Esophagus muscularis mucosa (tissue), 4 donors: ENCODE measurements at regions not wholly inside any gene's neighbourhood (a gene's known extent, or its start where the extent isn't known, plus 50 kb on each side); places are given as distances from the start of the nearest gene placed in this dataset.

ENCODE experiments used
- DNase-seq: peaks from one replicate; pipeline ENCODE4 v3.0.0-alpha.2; 2017; ENCODE audit errors: extremely low spot score
- H3K27ac ChIP-seq, 4 donors: fragments of 200-600 bp; sonication (generic); replicated peaks in 1 of 4; 1 replicate in 3 of 4; 2 replicates in 1 of 4; pipeline ENCODE4 v1.5.1; 2016 to 2019; ENCODE audit warnings: mild to moderate bottlenecking in 1 of 4
- H3K27me3 ChIP-seq, 4 donors: fragments of 200-600 bp; sonication (generic); one replicate each; pipeline versions ENCODE4 v1.5.1 to v1.6.0; 2016 to 2019
- H3K36me3 ChIP-seq, 4 donors: fragments of 200-600 bp; sonication (generic); one replicate each; pipeline ENCODE4 v1.5.1; 2016 to 2019
- H3K4me1 ChIP-seq, 4 donors: fragments of 200-600 bp; sonication (generic); one replicate each; pipeline ENCODE4 v1.5.1; 2016 to 2019
- H3K4me3 ChIP-seq, 4 donors: fragments of 200-600 bp; sonication (generic); 1 replicate in 2 of 4; 2 replicates in 2 of 4; pipeline ENCODE4 v1.5.1; 2016 to 2019; ENCODE audit warnings: mild to moderate bottlenecking in 4 of 4, moderate library complexity in 1 of 4
- H3K9me3 ChIP-seq, 4 donors: fragments of 200-600 bp; sonication (generic); 1 replicate in 3 of 4; 2 replicates in 1 of 4; pipeline ENCODE4 v1.5.1; 2016 to 2019
- CTCF ChIP-seq, 3 experiments: fragments of 200-600 bp in 2 of 3; fragments of 450-650 bp in 1 of 3; sonication (generic) in 2 of 3; IDR thresholded peaks; one replicate each; pipeline ENCODE4 v1.5.1; 2017 to 2019; ENCODE audit warnings: antibody characterized with exemption in 3 of 3, mild to moderate bottlenecking in 2 of 3, moderate library complexity in 1 of 3
- EP300 ChIP-seq: sonication (generic); formaldehyde crosslinking; IDR thresholded peaks from one replicate; pipeline ENCODE4 v1.6.1; 2017; ENCODE audit warnings: antibody characterized with exemption
- POLR2A ChIP-seq: fragments of 450-650 bp; IDR thresholded peaks from one replicate; pipeline ENCODE4 v1.6.1; 2017; ENCODE audit warnings: antibody characterized with exemption, moderate library complexity, mild to moderate bottlenecking, low read depth
- POLR2AphosphoS5 ChIP-seq, 2 donors: sonication (generic); formaldehyde crosslinking; IDR thresholded peaks; one replicate each; pipeline ENCODE4 v1.6.1; 2017; ENCODE audit warnings: antibody characterized with exemption in 2 of 2
- WGBS: methylation state at CpG from one replicate; pipeline ENCODE4 v1.1.5; 2018; 5-methylcytosine and 5-hydroxymethylcytosine counted together
- intact Hi-C: fragments of 100-400 bp; cut with DNase I; formaldehyde crosslinking; loops from one replicate; pipeline ENCODE4 v1.15.1; 2023

DNA sequence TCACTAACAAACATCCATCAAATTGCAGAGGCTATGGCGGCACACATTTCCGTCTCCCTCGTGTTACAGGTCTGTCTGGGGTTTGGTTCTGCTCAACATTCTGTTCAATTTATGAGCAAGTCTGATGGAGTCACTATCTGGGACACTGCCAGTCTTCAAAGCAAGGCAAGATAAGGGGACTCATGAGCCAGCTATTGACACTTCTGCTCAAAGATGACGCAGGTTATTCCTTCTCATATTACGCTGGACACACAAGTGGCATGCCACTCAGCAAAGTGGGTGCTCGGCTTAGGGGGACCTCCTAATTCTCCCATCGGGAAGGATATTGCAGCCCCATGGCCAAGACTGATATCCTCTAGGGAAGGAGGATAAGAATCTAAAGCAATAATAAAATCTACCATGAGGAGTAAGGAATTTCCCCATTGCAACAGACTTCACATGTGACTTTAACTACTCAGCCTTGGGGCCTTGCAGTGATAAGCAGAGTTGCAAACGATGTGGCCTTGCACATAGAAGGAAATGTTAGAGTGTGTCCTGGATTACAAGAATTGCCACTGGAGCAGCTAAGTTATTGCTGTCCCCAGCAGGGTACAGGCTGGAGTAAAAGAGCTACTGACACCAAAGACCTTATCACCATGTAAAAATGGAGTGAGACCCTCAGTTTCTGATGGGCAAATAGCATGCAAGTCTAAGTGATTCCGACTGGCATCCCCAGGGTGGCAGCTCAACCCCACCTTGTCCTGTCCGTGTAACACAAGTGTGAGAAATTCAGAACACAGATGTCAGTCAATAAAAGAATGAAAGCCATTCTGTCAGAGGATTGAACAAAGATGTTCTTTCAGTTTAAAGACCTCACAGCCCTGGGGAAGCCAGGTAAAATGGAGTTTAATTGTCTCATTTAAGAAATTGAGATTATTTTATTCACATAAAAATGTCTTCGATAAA lies 306.1 kb downstream of the IRS2 start:
- TF ChIP-seq POLR2A, result no peak
- TF ChIP-seq EP300, result no peak
- no peak for TF ChIP-seq POLR2AphosphoS5 (IDR thresholded peaks at IDR 0.05)
- TF ChIP-seq CTCF (IDR thresholded peaks at IDR 0.05), result no peak
- intact Hi-C loops, result no loop called here
- no peaks in the 10 kb centered on the region for H3K27me3 ChIP-seq
- H3K9me3 ChIP-seq, result no peaks in the 10 kb centered on the region
- WGBS, result 80% methylated on average over 11 of the region's 11 CpGs
- H3K4me3 ChIP-seq, result no peak overlapping the region
- no peaks in the 10 kb centered on the region for H3K4me1 ChIP-seq
- no peaks in the 10 kb centered on the region for H3K36me3 ChIP-seq
- no peak for DNase-seq
- no peak overlapping the region for H3K27ac ChIP-seq

DNA sequence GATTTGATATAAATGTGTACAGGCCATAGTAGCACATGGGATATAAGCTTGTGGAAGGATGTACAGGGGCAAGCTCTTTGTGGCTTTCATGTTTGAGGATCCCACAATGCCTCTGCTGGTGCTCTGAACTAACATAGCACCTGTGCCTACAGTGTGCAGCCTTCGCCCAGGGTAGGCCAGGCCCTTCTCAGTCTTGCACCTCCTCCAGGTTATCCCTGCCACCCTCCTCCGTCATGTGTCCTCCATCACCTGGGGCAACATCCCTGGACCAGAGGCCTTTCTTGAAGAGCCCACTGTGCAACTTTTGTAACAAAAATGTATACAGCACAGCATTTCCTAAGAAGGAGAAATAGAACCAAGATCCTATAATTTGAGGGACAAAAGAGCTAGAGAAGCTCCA lies 306.8 kb downstream of the IRS2 start:
- TF ChIP-seq CTCF (IDR thresholded peaks at IDR 0.05) (no peak), POLR2A (no peak), EP300 (no peak), POLR2AphosphoS5 (IDR thresholded peaks at IDR 0.05) (no peak)
- intact Hi-C loops, result no loop called here
- DNase-seq, result no peak
- no peaks in the 10 kb centered on the region for H3K9me3 ChIP-seq
- H3K36me3 ChIP-seq, result no peaks in the 10 kb centered on the region
- no peak overlapping the region for H3K27ac ChIP-seq
- H3K4me3 ChIP-seq, result no peak overlapping the region
- no peaks in the 10 kb centered on the region for H3K27me3 ChIP-seq
- no peaks in the 10 kb centered on the region for H3K4me1 ChIP-seq
- 100% methylated on average over 2 of the region's 2 CpGs for WGBS

GRCh38 chr13:109476001-109476400 lies 310.4 kb downstream of the IRS2 start:
- intact Hi-C loops, result no loop called here
- H3K4me3 ChIP-seq, result no peak overlapping the region
- over 99% methylated on average over 5 of the region's 5 CpGs for WGBS

DNA sequence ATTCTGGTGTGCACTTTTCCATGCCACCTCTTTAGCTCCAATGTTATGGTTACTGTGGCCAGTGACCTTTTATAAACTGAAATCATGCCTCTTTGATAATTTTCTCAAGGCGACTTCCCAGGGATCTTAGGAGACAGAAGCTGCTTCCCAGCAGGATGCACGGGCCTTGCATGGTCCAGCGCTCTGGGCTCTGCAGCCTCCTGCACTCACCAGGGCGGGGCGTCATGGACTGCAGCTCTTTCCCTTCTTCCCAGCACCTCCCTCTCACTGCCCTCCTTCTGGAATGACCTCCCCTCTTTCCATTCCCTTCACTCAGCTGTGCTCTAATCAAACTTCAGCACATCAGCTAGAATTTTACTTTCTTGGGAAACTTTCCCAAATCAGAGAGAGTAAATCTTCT lies 318.3 kb downstream of the IRS2 start:
- H3K4me1 ChIP-seq, result peaks cover 0 to 7% (median under 1%) of the 10 kb centered on the region in 4 donors
- TF ChIP-seq EP300, result no peak
- no peak for TF ChIP-seq POLR2AphosphoS5 (IDR thresholded peaks at IDR 0.05)
- H3K27me3 ChIP-seq, result no peaks in the 10 kb centered on the region
- no peak overlapping the region for H3K4me3 ChIP-seq
- H3K9me3 ChIP-seq, result peaks cover 0 to 2% (median 0%) of the 10 kb centered on the region in 4 donors
- 47% methylated on average over 5 of the region's 5 CpGs for WGBS
- H3K27ac ChIP-seq, result no peak overlapping the region
- intact Hi-C loops, result no loop called here
- DNase-seq, result no peak
- H3K36me3 ChIP-seq, result no peaks in the 10 kb centered on the region

More at GRCh38 chr13:109476001-109476400, 310.4 kb downstream of the IRS2 start:
- Histone ChIP-seq H3K4me1 (peaks cover 0 to 14% (median 4%) of the 10 kb centered on the region in 4 donors), H3K27me3 (no peaks in the 10 kb centered on the region), H3K27ac (no peak overlapping the region), H3K36me3 (no peaks in the 10 kb centered on the region), H3K9me3 (no peaks in the 10 kb centered on the region)
- TF ChIP-seq EP300 (no peak), POLR2AphosphoS5 (IDR thresholded peaks at IDR 0.05) (no peak), CTCF (IDR thresholded peaks at IDR 0.05) (no peak), POLR2A (no peak)
- no peak for DNase-seq

DNA sequence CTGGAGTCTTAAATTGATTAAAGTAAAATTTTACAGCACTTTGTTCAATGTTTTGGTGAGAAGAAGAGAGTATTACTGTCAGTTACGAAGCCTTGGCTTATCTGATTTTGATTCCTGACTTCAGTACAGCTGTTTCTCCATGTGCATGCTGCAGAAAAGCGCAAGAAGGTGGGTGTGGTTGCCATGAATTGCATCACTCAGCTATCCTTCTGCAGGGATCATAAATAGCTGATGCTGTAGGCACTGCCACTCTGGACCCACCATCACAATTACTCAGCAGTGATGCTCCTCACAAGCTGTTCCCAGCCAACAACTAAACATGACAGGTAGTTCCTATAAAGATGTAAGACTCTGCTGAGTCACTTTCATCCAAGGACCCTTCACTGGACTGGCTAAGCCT lies 321.2 kb downstream of the IRS2 start:
- intact Hi-C loops, result no loop called here
- no peaks in the 10 kb centered on the region for H3K36me3 ChIP-seq
- no peak overlapping the region for H3K4me3 ChIP-seq
- no peaks in the 10 kb centered on the region for H3K27me3 ChIP-seq
- H3K9me3 ChIP-seq, result peaks cover 0 to 6% (median 5%) of the 10 kb centered on the region in 4 donors
- no peak for TF ChIP-seq POLR2AphosphoS5 (IDR thresholded peaks at IDR 0.05)
- no peak for TF ChIP-seq CTCF (IDR thresholded peaks at IDR 0.05)
- no peak for DNase-seq
- no peak overlapping the region for H3K27ac ChIP-seq
- WGBS, result 88% methylated on average over 2 of the region's 2 CpGs
- no peaks in the 10 kb centered on the region for H3K4me1 ChIP-seq
